Naive B cell (primary cell): ENCODE measurements at regions not wholly inside any gene's neighbourhood (a gene's known extent, or its start where the extent isn't known, plus 50 kb on each side); places are given as distances from the start of the nearest gene placed in this dataset.
"Not testable (repeated sequence)": the region's sequence is repeated elsewhere in the genome, so short reads cannot be mapped to it uniquely, and the experiment has no call there.

Experiments
- ATAC-seq, 2 donors: fragments of 150-1000 bp; cut with Tn5 transposase; 2 replicates each; pipeline ENCODE4 v1.10.0; 2021; ENCODE audit warnings: low read depth in 2 of 2, mild to moderate bottlenecking in 2 of 2, moderate library complexity in 2 of 2
- DNase-seq: peaks from one replicate; pipeline ENCODE4 v3.0.0; 2022
- H3K27ac Mint-ChIP-seq, 6 donors: one replicate each; pipeline ENCODE4 v1.8.0; 2020 to 2022; ENCODE audit warnings: mild to moderate bottlenecking in 6 of 6, mixed read lengths in 6 of 6, moderate library complexity in 5 of 6, inconsistent platforms in 2 of 6
- H3K27me3 Mint-ChIP-seq, 3 donors: one replicate each; pipeline ENCODE4 v1.8.0; 2021 to 2022; ENCODE audit warnings: mixed read lengths in 3 of 3, mild to moderate bottlenecking in 1 of 3
- H3K36me3 Mint-ChIP-seq, 2 donors: one replicate each; pipeline ENCODE4 v1.8.0; 2020 to 2022; ENCODE audit warnings: mixed read lengths in 2 of 2, inconsistent platforms in 1 of 2, mild to moderate bottlenecking in 1 of 2
- H3K4me1 Mint-ChIP-seq, 3 donors: one replicate each; pipeline ENCODE4 v1.8.0; 2020 to 2022; ENCODE audit warnings: mixed read lengths in 3 of 3, inconsistent platforms in 1 of 3, mild to moderate bottlenecking in 1 of 3, moderate library complexity in 1 of 3
- H3K4me3 Mint-ChIP-seq, 8 donors: one replicate each; pipeline ENCODE4 v1.8.0; 2020 to 2022; ENCODE audit warnings: mild to moderate bottlenecking in 8 of 8, mixed read lengths in 8 of 8, moderate library complexity in 8 of 8, inconsistent platforms in 2 of 8
- H3K9me3 Mint-ChIP-seq, 7 donors: one replicate each; pipeline ENCODE4 v1.8.0; 2020 to 2022; ENCODE audit warnings: mixed read lengths in 7 of 7, mild to moderate bottlenecking in 5 of 7, inconsistent platforms in 2 of 7, moderate library complexity in 1 of 7

GRCh38 chr2:228444161-228444560, 262.7 kb upstream of the SPHKAP start:
- H3K4me1 Mint-ChIP-seq, result no peaks in the 10 kb centered on the region

GRCh38 chr2:228433721-228434120, 252.2 kb upstream of the SPHKAP start:
- ATAC-seq (no peak), DNase-seq (no peak)
- H3K4me1 Mint-ChIP-seq, result no peaks in the 10 kb centered on the region
- peaks cover 2 to 15% (median 4%) of the 10 kb centered on the region in 7 donors for H3K9me3 Mint-ChIP-seq
- no peaks in the 10 kb centered on the region for H3K27me3 Mint-ChIP-seq
- H3K36me3 Mint-ChIP-seq, result no peaks in the 10 kb centered on the region
- no peak overlapping the region for H3K4me3 Mint-ChIP-seq
- H3K27ac Mint-ChIP-seq, result no peak overlapping the region

More at GRCh38 chr2:228444161-228444560, 262.7 kb upstream of the SPHKAP start:
- DNase-seq (no peak), ATAC-seq (no peak)
- no peak overlapping the region for H3K4me3 Mint-ChIP-seq
- H3K9me3 Mint-ChIP-seq, result peaks cover 0 to 9% (median 2%) of the 10 kb centered on the region in 7 donors
- no peaks in the 10 kb centered on the region for H3K27me3 Mint-ChIP-seq
- no peak overlapping the region for H3K27ac Mint-ChIP-seq
- H3K36me3 Mint-ChIP-seq, result no peaks in the 10 kb centered on the region

GRCh38 chr2:228432116-228432515, 250.6 kb upstream of the SPHKAP start:
- ATAC-seq, result no peak
- no peaks in the 10 kb centered on the region for H3K4me1 Mint-ChIP-seq

GRCh38 chr2:228430986-228431385, 249.5 kb upstream of the SPHKAP start:
- ATAC-seq, result no peak
- Mint-ChIP-seq H3K9me3 (peaks cover 4 to 36% (median 12%) of the 10 kb centered on the region in 7 donors), H3K27me3 (no peaks in the 10 kb centered on the region)

More at GRCh38 chr2:228432116-228432515, 250.6 kb upstream of the SPHKAP start:
- Mint-ChIP-seq H3K36me3 (no peaks in the 10 kb centered on the region), H3K4me3 (no peak overlapping the region), H3K27ac (no peak overlapping the region), H3K9me3 (peaks cover 4 to 31% (median 9%) of the 10 kb centered on the region in 7 donors), H3K27me3 (no peaks in the 10 kb centered on the region)
- no peak for DNase-seq

GRCh38 chr2:228426502-228427216, 245.2 kb upstream of the SPHKAP start:
- H3K4me1 Mint-ChIP-seq, result no peaks in the 10 kb centered on the region
- no peak for DNase-seq
- H3K9me3 Mint-ChIP-seq, result peaks cover 4 to 29% (median 13%) of the 10 kb centered on the region in 7 donors
- no peak overlapping the region for H3K4me3 Mint-ChIP-seq
- no peaks in the 10 kb centered on the region for H3K36me3 Mint-ChIP-seq
- H3K27me3 Mint-ChIP-seq, result no peaks in the 10 kb centered on the region
- no peak for ATAC-seq
- no peak overlapping the region for H3K27ac Mint-ChIP-seq

More at GRCh38 chr2:228430986-228431385, 249.5 kb upstream of the SPHKAP start:
- no peak for DNase-seq
- Mint-ChIP-seq H3K4me1 (no peaks in the 10 kb centered on the region), H3K4me3 (peak overlapping the region in 1 of 8 donors; percentile 13), H3K27ac (no peak overlapping the region), H3K36me3 (no peaks in the 10 kb centered on the region)

GRCh38 chr2:228425411-228426060, 244.0 kb upstream of the SPHKAP start:
- H3K4me3 Mint-ChIP-seq, H3K27me3 Mint-ChIP-seq, DNase-seq, H3K27ac Mint-ChIP-seq, H3K4me1 Mint-ChIP-seq, ATAC-seq, H3K36me3 Mint-ChIP-seq: not testable (repeated sequence)
- H3K9me3 Mint-ChIP-seq, result peaks cover 2 to 23% (median 11%) of the 10 kb centered on the region in 7 donors

- Mint-ChIP-seq H3K4me1 (no peaks in the 10 kb centered on the region), H3K9me3 (peaks cover 0 to 13% (median 4%) of the 10 kb centered on the region in 7 donors), H3K27ac (no peak overlapping the region), H3K27me3 (no peaks in the 10 kb centered on the region), H3K36me3 (no peaks in the 10 kb centered on the region), H3K4me3 (no peak overlapping the region)
- DNase-seq (no peak), ATAC-seq (no peak)
Measured at GRCh38 chr2:228417956-228418355, 236.5 kb upstream of the SPHKAP start.

GRCh38 chr2:228417526-228417925, 236.0 kb upstream of the SPHKAP start:
- DNase-seq (no peak), ATAC-seq (no peak)
- Mint-ChIP-seq H3K9me3 (peaks cover 0 to 13% (median 4%) of the 10 kb centered on the region in 7 donors), H3K36me3 (no peaks in the 10 kb centered on the region), H3K4me1 (no peaks in the 10 kb centered on the region), H3K4me3 (no peak overlapping the region), H3K27ac (no peak overlapping the region), H3K27me3 (no peaks in the 10 kb centered on the region)

- Mint-ChIP-seq H3K9me3 (peaks cover 0 to 8% (median 5%) of the 10 kb centered on the region in 7 donors), H3K36me3 (no peaks in the 10 kb centered on the region), H3K4me3 (no peak overlapping the region), H3K27me3 (no peaks in the 10 kb centered on the region), H3K27ac (no peak overlapping the region), H3K4me1 (no peaks in the 10 kb centered on the region)
- DNase-seq, result no peak
- ATAC-seq, result no peak
Measured at GRCh38 chr2:228410061-228410460, 228.6 kb upstream of the SPHKAP start.

GRCh38 chr2:228409493-228409892, 228.0 kb upstream of the SPHKAP start:
- Mint-ChIP-seq H3K4me1 (no peaks in the 10 kb centered on the region), H3K4me3 (no peak overlapping the region), H3K9me3 (peaks cover 0 to 10% (median 5%) of the 10 kb centered on the region in 7 donors), H3K27me3 (no peaks in the 10 kb centered on the region), H3K27ac (no peak overlapping the region), H3K36me3 (no peaks in the 10 kb centered on the region)
- ATAC-seq (no peak), DNase-seq (no peak)

- DNase-seq, result no peak
- ATAC-seq, result no peak
- no peak overlapping the region for H3K4me3 Mint-ChIP-seq
- H3K4me1 Mint-ChIP-seq, result no peaks in the 10 kb centered on the region
- H3K9me3 Mint-ChIP-seq, result peaks cover 0 to 10% (median 5%) of the 10 kb centered on the region in 7 donors
- no peak overlapping the region for H3K27ac Mint-ChIP-seq
- H3K36me3 Mint-ChIP-seq, result no peaks in the 10 kb centered on the region
- H3K27me3 Mint-ChIP-seq, result no peaks in the 10 kb centered on the region
Measured at GRCh38 chr2:228408529-228409227, 227.2 kb upstream of the SPHKAP start.

- no peaks in the 10 kb centered on the region for H3K27me3 Mint-ChIP-seq
- ATAC-seq, result no peak
Measured at GRCh38 chr2:228407821-228408220, 226.3 kb upstream of the SPHKAP start.

GRCh38 chr2:228401065-228401912, 219.8 kb upstream of the SPHKAP start:
- peaks cover 0 to 8% of the 10 kb centered on the region in 2 donors for H3K36me3 Mint-ChIP-seq
- no peak overlapping the region for H3K4me3 Mint-ChIP-seq
- H3K27me3 Mint-ChIP-seq, result no peaks in the 10 kb centered on the region
- no peak overlapping the region for H3K27ac Mint-ChIP-seq
- H3K9me3 Mint-ChIP-seq, result peaks cover 0 to 25% (median 7%) of the 10 kb centered on the region in 7 donors
- H3K4me1 Mint-ChIP-seq, result no peaks in the 10 kb centered on the region
- ATAC-seq, result no peak
- no peak for DNase-seq

More at GRCh38 chr2:228407821-228408220, 226.3 kb upstream of the SPHKAP start:
- DNase-seq, result no peak
- Mint-ChIP-seq H3K9me3 (peaks cover 0 to 6% (median 4%) of the 10 kb centered on the region in 7 donors), H3K4me1 (no peaks in the 10 kb centered on the region), H3K27ac (no peak overlapping the region), H3K4me3 (no peak overlapping the region), H3K36me3 (no peaks in the 10 kb centered on the region)
